HFFc6 (cell line): ENCODE measurements at regions not wholly inside any gene's neighbourhood (a gene's known extent, or its start where the extent isn't known, plus 50 kb on each side); places are given as distances from the start of the nearest gene placed in this dataset.

Experiments
- DNase-seq: peaks from one replicate; pipeline ENCODE4 v3.0.0-alpha.2; 2018
- H3K27ac Mint-ChIP-seq: 2 replicates; pipeline ENCODE4 v1.8.0; 2020; ENCODE audit warnings: mild to moderate bottlenecking, mixed read lengths
- H3K27me3 Mint-ChIP-seq: 2 replicates; pipeline ENCODE4 v1.8.0; 2021; ENCODE audit warnings: mild to moderate bottlenecking, moderate library complexity, mixed read lengths; ENCODE audit not compliant: insufficient read depth
- H3K36me3 Mint-ChIP-seq: 2 replicates; pipeline ENCODE4 v1.8.0; 2021; ENCODE audit warnings: low read depth, mixed read lengths
- H3K4me1 Mint-ChIP-seq: 2 replicates; pipeline ENCODE4 v1.8.0; 2020; ENCODE audit warnings: low read depth, mixed read lengths
- H3K4me3 Mint-ChIP-seq: 2 replicates; pipeline ENCODE4 v1.8.0; 2020; ENCODE audit warnings: mild to moderate bottlenecking, moderate library complexity, mixed read lengths
- H3K9me3 Mint-ChIP-seq: 2 replicates; pipeline ENCODE4 v1.8.0; 2020; ENCODE audit warnings: mild to moderate bottlenecking, mixed read lengths
- TF ChIP-seq, protein P1 (sequence below): fragments of 200-600 bp; sonication (generic); IDR thresholded peaks from 2 replicates; pipeline ENCODE4 v1.5.0; 2021; ENCODE audit warnings: antibody characterized with exemption, mild to moderate bottlenecking

- TF ChIP-seq, protein P1, sequence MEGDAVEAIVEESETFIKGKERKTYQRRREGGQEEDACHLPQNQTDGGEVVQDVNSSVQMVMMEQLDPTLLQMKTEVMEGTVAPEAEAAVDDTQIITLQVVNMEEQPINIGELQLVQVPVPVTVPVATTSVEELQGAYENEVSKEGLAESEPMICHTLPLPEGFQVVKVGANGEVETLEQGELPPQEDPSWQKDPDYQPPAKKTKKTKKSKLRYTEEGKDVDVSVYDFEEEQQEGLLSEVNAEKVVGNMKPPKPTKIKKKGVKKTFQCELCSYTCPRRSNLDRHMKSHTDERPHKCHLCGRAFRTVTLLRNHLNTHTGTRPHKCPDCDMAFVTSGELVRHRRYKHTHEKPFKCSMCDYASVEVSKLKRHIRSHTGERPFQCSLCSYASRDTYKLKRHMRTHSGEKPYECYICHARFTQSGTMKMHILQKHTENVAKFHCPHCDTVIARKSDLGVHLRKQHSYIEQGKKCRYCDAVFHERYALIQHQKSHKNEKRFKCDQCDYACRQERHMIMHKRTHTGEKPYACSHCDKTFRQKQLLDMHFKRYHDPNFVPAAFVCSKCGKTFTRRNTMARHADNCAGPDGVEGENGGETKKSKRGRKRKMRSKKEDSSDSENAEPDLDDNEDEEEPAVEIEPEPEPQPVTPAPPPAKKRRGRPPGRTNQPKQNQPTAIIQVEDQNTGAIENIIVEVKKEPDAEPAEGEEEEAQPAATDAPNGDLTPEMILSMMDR, result no peak
- no peaks in the 10 kb centered on the region for H3K4me1 Mint-ChIP-seq
- peaks cover 12% of the 10 kb centered on the region for H3K27me3 Mint-ChIP-seq
- H3K4me3 Mint-ChIP-seq, result no peak overlapping the region
- peaks cover 49% of the 10 kb centered on the region for H3K9me3 Mint-ChIP-seq
- H3K36me3 Mint-ChIP-seq, result no peaks in the 10 kb centered on the region
- no peak for DNase-seq
- H3K27ac Mint-ChIP-seq, result no peak overlapping the region
These were observed 169.3 kb downstream of the RBFOX3 start for GRCh38 chr17:79441356-79442160.

DNA sequence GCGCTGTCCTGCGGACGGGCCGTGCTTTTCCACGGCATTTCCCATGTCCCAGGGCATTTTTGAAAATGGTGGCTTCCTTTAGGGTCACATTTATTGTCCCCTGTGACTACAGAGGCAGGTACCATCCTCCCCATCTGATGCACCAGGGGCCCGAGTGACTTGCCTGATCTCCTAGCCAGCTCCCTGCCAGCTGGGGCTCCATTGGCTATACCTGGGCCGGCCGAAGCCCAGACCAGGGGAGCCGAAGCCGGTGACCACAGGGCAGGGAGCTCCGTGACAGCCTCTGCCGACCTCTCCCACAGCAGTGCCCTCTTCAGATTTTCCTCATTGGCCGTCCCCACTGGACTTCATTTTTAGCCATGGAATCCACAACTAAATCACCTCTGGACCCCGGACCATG, 170.6 kb downstream of the RBFOX3 start:
- H3K27ac Mint-ChIP-seq, result no peak overlapping the region; the same call in 1 of the 2 replicates
- no peaks in the 10 kb centered on the region for H3K36me3 Mint-ChIP-seq
- TF ChIP-seq, protein P1, result no peak
- no peak for DNase-seq
- H3K4me3 Mint-ChIP-seq, result no peak overlapping the region
- peaks cover 16% of the 10 kb centered on the region for H3K27me3 Mint-ChIP-seq
- H3K4me1 Mint-ChIP-seq, result no peaks in the 10 kb centered on the region
- peaks cover 57% of the 10 kb centered on the region for H3K9me3 Mint-ChIP-seq

DNA sequence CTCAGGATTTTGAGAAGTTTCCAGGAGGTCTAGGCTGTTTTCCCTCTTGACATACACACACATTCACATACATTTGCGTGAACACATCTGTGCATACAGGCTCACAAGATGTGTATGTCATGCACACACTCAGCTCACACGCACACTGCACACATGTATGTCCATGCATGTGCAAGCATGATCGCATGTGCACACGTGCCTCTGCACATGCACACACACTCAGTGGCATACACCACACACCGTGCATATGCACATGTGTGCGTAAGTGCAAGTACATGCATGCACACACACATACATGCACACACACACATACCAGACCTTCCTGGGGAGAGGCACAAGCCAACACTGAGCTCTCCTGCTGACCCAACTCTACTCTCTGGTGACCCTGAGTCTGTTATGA, 171.4 kb downstream of the RBFOX3 start:
- Mint-ChIP-seq H3K36me3 (no peaks in the 10 kb centered on the region), H3K27me3 (peaks cover 17% of the 10 kb centered on the region), H3K27ac (no peak overlapping the region), H3K4me3 (no peak overlapping the region), H3K4me1 (no peaks in the 10 kb centered on the region), H3K9me3 (peaks cover 58% of the 10 kb centered on the region)
- TF ChIP-seq, protein P1, result no peak
- DNase-seq, result no peak

DNA sequence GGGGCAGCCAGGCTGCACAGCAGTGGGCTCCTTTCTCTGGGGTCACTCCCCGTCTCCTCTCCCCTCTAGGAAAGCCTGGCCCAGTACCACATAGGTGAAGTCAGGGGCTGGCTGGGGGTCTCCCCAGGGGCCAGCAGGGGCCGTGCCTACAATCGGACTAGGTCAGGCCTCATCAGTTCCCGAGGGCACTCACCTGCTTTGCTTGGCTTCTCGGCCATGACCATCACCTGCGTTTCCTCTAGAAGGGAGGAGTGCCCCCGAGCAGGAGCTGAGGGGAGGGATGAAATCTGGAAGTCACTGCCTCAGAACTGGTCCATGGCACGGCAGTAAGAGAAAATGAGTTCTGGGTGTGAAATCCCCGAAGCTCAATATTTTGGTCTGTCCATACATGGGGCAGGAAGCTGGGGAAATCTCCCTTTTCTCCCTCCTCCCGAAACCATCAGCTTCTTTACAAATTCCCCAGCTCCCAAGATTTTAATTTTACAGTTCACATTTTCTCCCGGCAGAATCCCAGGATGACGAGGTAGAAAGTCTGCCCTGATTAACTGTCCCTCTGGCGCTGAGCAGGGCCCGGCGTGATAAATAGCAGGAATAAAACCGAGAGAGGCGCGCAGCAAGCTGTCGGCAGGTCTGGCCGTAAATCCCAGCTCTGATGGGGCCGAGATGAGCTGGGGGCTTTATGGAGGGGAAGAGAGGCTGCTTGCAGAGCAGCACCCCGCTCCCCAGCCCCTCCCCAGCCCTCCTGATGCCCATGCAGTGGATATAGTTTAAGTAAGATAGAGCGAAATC, 172.1 kb downstream of the RBFOX3 start:
- peaks cover 62% of the 10 kb centered on the region for H3K9me3 Mint-ChIP-seq
- H3K4me3 Mint-ChIP-seq, result no peak overlapping the region
- TF ChIP-seq, protein P1, result no peak
- H3K27ac Mint-ChIP-seq, result no peak overlapping the region
- H3K27me3 Mint-ChIP-seq, result peaks cover 15% of the 10 kb centered on the region
- DNase-seq, result no peak
- no peaks in the 10 kb centered on the region for H3K4me1 Mint-ChIP-seq
- 0 out of 2 replicates have a peak, but pooled peaks cover 3% of the 10 kb centered on the region for H3K36me3 Mint-ChIP-seq

GRCh38 chr17:79438058-79438457, 172.8 kb downstream of the RBFOX3 start:
- TF ChIP-seq, protein P1, result no peak
- no peak overlapping the region for H3K4me3 Mint-ChIP-seq
- no peak for DNase-seq
- H3K9me3 Mint-ChIP-seq, result peaks cover 57% of the 10 kb centered on the region
- 0 out of 2 replicates have a peak, but pooled peaks cover 4% of the 10 kb centered on the region for H3K36me3 Mint-ChIP-seq
- peaks cover 11% of the 10 kb centered on the region for H3K27me3 Mint-ChIP-seq
- H3K27ac Mint-ChIP-seq, result no peak overlapping the region
- no peaks in the 10 kb centered on the region for H3K4me1 Mint-ChIP-seq
